HG03135 (cell line): ENCODE measurements at regions not wholly inside any gene's neighbourhood (a gene's known extent, or its start where the extent isn't known, plus 50 kb on each side); places are given as distances from the start of the nearest gene placed in this dataset.

ENCODE experiments used
- ATAC-seq: cut with Tn5 transposase; IDR thresholded peaks from one replicate; pipeline ENCODE4 v1.9.1; 2021; ENCODE audit warnings: mild to moderate bottlenecking, moderate library complexity; ENCODE audit not compliant: unreplicated experiment

GRCh38 chr2:139360654-139361053, 580.5 kb upstream of the NXPH2 start:
- no peak for ATAC-seq

- no peak for ATAC-seq
These were observed 579.6 kb upstream of the NXPH2 start for GRCh38 chr2:139359818-139360217.

- ATAC-seq = no peak
These were observed 577.8 kb upstream of the NXPH2 start for GRCh38 chr2:139357972-139358371.

GRCh38 chr2:139354518-139354917, 574.3 kb upstream of the NXPH2 start:
- no peak for ATAC-seq

- ATAC-seq = no peak
These were observed 573.7 kb upstream of the NXPH2 start for GRCh38 chr2:139353874-139354273.

GRCh38 chr2:139317259-139317658, 537.1 kb upstream of the NXPH2 start:
- ATAC-seq = no peak

GRCh38 chr2:139314059-139314458, 533.9 kb upstream of the NXPH2 start:
- ATAC-seq = no peak

- no peak for ATAC-seq
These were observed 516.6 kb upstream of the NXPH2 start for GRCh38 chr2:139296672-139297209.

GRCh38 chr2:139293992-139294548, 513.9 kb upstream of the NXPH2 start:
- ATAC-seq = no peak

GRCh38 chr2:139281124-139281523, 500.9 kb upstream of the NXPH2 start:
- no peak for ATAC-seq

- ATAC-seq = no peak
These were observed 491.7 kb upstream of the NXPH2 start for GRCh38 chr2:139271879-139272278.

- no peak for ATAC-seq
These were observed 491.0 kb upstream of the NXPH2 start for GRCh38 chr2:139271149-139271548.

GRCh38 chr2:139260052-139260430, 479.9 kb upstream of the NXPH2 start:
- ATAC-seq = no peak

GRCh38 chr2:139259422-139260051, 479.3 kb upstream of the NXPH2 start:
- ATAC-seq = no peak

GRCh38 chr2:139241286-139241685, 461.1 kb upstream of the NXPH2 start:
- no peak for ATAC-seq

- ATAC-seq = no peak
These were observed 456.8 kb upstream of the NXPH2 start for GRCh38 chr2:139237023-139237422.

- no peak for ATAC-seq
These were observed 450.7 kb upstream of the NXPH2 start for GRCh38 chr2:139230881-139231280.

- no peak for ATAC-seq
These were observed 448.1 kb upstream of the NXPH2 start for GRCh38 chr2:139228276-139228675.

- no peak for ATAC-seq
These were observed 445.8 kb upstream of the NXPH2 start for GRCh38 chr2:139225961-139226360.

- ATAC-seq = no peak
These were observed 438.0 kb upstream of the NXPH2 start for GRCh38 chr2:139218181-139218580.

GRCh38 chr2:139217641-139218040, 437.5 kb upstream of the NXPH2 start:
- ATAC-seq = no peak

GRCh38 chr2:139216435-139216834, 436.2 kb upstream of the NXPH2 start:
- ATAC-seq = no peak

- ATAC-seq = no peak
These were observed 434.6 kb upstream of the NXPH2 start for GRCh38 chr2:139214801-139215200.
